Hepatocyte (in vitro differentiated cells): ENCODE measurements at regions not wholly inside any gene's neighbourhood (a gene's known extent, or its start where the extent isn't known, plus 50 kb on each side); places are given as distances from the start of the nearest gene placed in this dataset.

Experiments
- DNase-seq: peaks from one replicate; pipeline ENCODE4 v3.0.0-alpha.2; 2016; ENCODE audit warnings: low spot score
- H2AFZ ChIP-seq: fragments of 200-600 bp; sonication (generic); 2 replicates; pipeline ENCODE4 v1.6.0; 2016; ENCODE audit warnings: antibody characterized with exemption, mild to moderate bottlenecking
- H3K27ac ChIP-seq: fragments of 200-600 bp; sonication (generic); 2 replicates; pipeline ENCODE4 v1.5.1; 2016; ENCODE audit warnings: mild to moderate bottlenecking
- H3K27me3 ChIP-seq: fragments of 200-600 bp; sonication (generic); 2 replicates; pipeline ENCODE4 v1.6.1; 2016
- H3K36me3 ChIP-seq: fragments of 200-600 bp; sonication (generic); replicated peaks from 2 replicates; pipeline ENCODE4 v1.5.1; 2016; ENCODE audit warnings: low read depth; ENCODE audit not compliant: insufficient read depth
- H3K4me1 ChIP-seq: fragments of 200-600 bp; sonication (generic); 2 replicates; pipeline ENCODE4 v1.5.1; 2016; ENCODE audit warnings: mild to moderate bottlenecking, moderate library complexity; ENCODE audit not compliant: insufficient read depth
- H3K4me2 ChIP-seq: fragments of 200-600 bp; sonication (generic); 2 replicates; pipeline ENCODE4 v1.6.0; 2016
- H3K4me3 ChIP-seq: fragments of 200-600 bp; sonication (generic); 2 replicates; pipeline ENCODE4 v1.5.1; 2016; ENCODE audit warnings: mild to moderate bottlenecking
- H3K79me2 ChIP-seq: fragments of 200-600 bp; sonication (generic); 2 replicates; pipeline ENCODE4 v1.6.0; 2017; ENCODE audit warnings: mild to moderate bottlenecking
- H3K9me2 ChIP-seq: fragments of 200-600 bp; sonication (generic); replicated peaks from 2 replicates; pipeline ENCODE4 v1.6.0; 2017; ENCODE audit warnings: mild to moderate bottlenecking; ENCODE audit not compliant: insufficient read depth
- H3K9me3 ChIP-seq: fragments of 200-600 bp; sonication (generic); 2 replicates; pipeline ENCODE4 v1.5.1; 2016; ENCODE audit warnings: low read depth, mild to moderate bottlenecking
- H4K20me1 ChIP-seq: fragments of 200-600 bp; sonication (generic); 2 replicates; pipeline ENCODE4 v1.6.0; 2016; ENCODE audit warnings: mild to moderate bottlenecking; ENCODE audit not compliant: insufficient read depth, poor library complexity, severe bottlenecking
- CTCF ChIP-seq: fragments of 200-600 bp; sonication (generic); IDR thresholded peaks from 2 replicates; pipeline ENCODE4 v1.5.1; 2016; ENCODE audit warnings: antibody characterized with exemption, mild to moderate bottlenecking; ENCODE audit not compliant: poor library complexity
- EZH2 ChIP-seq: fragments of 200-600 bp; sonication (generic); IDR thresholded peaks from 2 replicates; pipeline ENCODE4 v1.6.1; 2016; ENCODE audit warnings: antibody characterized with exemption, mild to moderate bottlenecking, borderline replicate concordance
- EZH2phosphoT487 ChIP-seq: fragments of 200-600 bp; sonication (generic); IDR thresholded peaks from one replicate; pipeline ENCODE4 v1.6.1; 2018; ENCODE audit warnings: antibody characterized with exemption, mild to moderate bottlenecking, low read depth, moderate library complexity; ENCODE audit not compliant: unreplicated experiment, severe bottlenecking
- WGBS: methylation state at CpG from one replicate; pipeline ENCODE4 v1.1.6; 2016; ENCODE audit warnings: low lambda C conversion rate; ENCODE audit errors: missing lambda C conversion rate; 5-methylcytosine and 5-hydroxymethylcytosine counted together

GRCh38 chr4:157887316-157887715 lies 285.5 kb downstream of the GASK1B start:
- no peaks in the 10 kb centered on the region for H3K9me3 ChIP-seq
- no peaks in the 10 kb centered on the region for H3K36me3 ChIP-seq
- no peak overlapping the region for H3K4me2 ChIP-seq
- H4K20me1 ChIP-seq = no peaks in the 10 kb centered on the region
- H3K27ac ChIP-seq = no peak overlapping the region
- no peak overlapping the region for H2AFZ ChIP-seq
- no peaks in the 10 kb centered on the region for H3K4me1 ChIP-seq
- no peak overlapping the region for H3K4me3 ChIP-seq
- 86% methylated on average over 3 of the region's 3 CpGs for WGBS
- TF ChIP-seq CTCF = no peak
- TF ChIP-seq EZH2phosphoT487 = no peak
- no peak for TF ChIP-seq EZH2
- no peaks in the 10 kb centered on the region for H3K79me2 ChIP-seq
- no peaks in the 10 kb centered on the region for H3K27me3 ChIP-seq
- H3K9me2 ChIP-seq = no peaks in the 10 kb centered on the region
- DNase-seq = no peak

- Histone ChIP-seq H3K4me2 (no peak overlapping the region), H3K9me2 (no peaks in the 10 kb centered on the region), H2AFZ (no peak overlapping the region), H3K79me2 (no peaks in the 10 kb centered on the region), H3K27ac (no peak overlapping the region), H3K4me1 (no peaks in the 10 kb centered on the region), H3K27me3 (no peaks in the 10 kb centered on the region), H3K9me3 (no peaks in the 10 kb centered on the region), H3K4me3 (no peak overlapping the region), H3K36me3 (no peaks in the 10 kb centered on the region), H4K20me1 (no peaks in the 10 kb centered on the region)
- WGBS = 82% methylated on average over 3 of the region's 3 CpGs
- TF ChIP-seq EZH2 (no peak), CTCF (no peak), EZH2phosphoT487 (no peak)
- no peak for DNase-seq
These were observed 286.2 kb downstream of the GASK1B start for GRCh38 chr4:157886645-157887044.

GRCh38 chr4:157885811-157886210 lies 287.0 kb downstream of the GASK1B start:
- H3K9me3 ChIP-seq = no peaks in the 10 kb centered on the region
- no peaks in the 10 kb centered on the region for H4K20me1 ChIP-seq
- H3K4me1 ChIP-seq = no peaks in the 10 kb centered on the region
- no peaks in the 10 kb centered on the region for H3K36me3 ChIP-seq
- H3K27me3 ChIP-seq = no peaks in the 10 kb centered on the region
- no peaks in the 10 kb centered on the region for H3K79me2 ChIP-seq
- H3K4me3 ChIP-seq = no peak overlapping the region
- TF ChIP-seq EZH2 (no peak), EZH2phosphoT487 (no peak), CTCF (no peak)
- H3K27ac ChIP-seq = no peak overlapping the region
- no peaks in the 10 kb centered on the region for H3K9me2 ChIP-seq
- no peak overlapping the region for H2AFZ ChIP-seq
- H3K4me2 ChIP-seq = no peak overlapping the region
- WGBS = 63% methylated on average over 3 of the region's 3 CpGs
- no peak for DNase-seq

GRCh38 chr4:157882901-157883300 lies 289.9 kb downstream of the GASK1B start:
- H4K20me1 ChIP-seq = no peaks in the 10 kb centered on the region
- H3K27me3 ChIP-seq = no peaks in the 10 kb centered on the region
- H3K4me1 ChIP-seq = no peaks in the 10 kb centered on the region
- no peak overlapping the region for H3K4me3 ChIP-seq
- TF ChIP-seq EZH2 (no peak), CTCF (no peak), EZH2phosphoT487 (no peak)
- no peak overlapping the region for H3K4me2 ChIP-seq
- no peak for DNase-seq
- no peaks in the 10 kb centered on the region for H3K36me3 ChIP-seq
- no peak overlapping the region for H2AFZ ChIP-seq
- no peaks in the 10 kb centered on the region for H3K79me2 ChIP-seq
- no peak overlapping the region for H3K27ac ChIP-seq
- no peaks in the 10 kb centered on the region for H3K9me3 ChIP-seq
- no peaks in the 10 kb centered on the region for H3K9me2 ChIP-seq
